Gastroesophageal sphincter (tissue), 4 donors: ENCODE measurements at regions not wholly inside any gene's neighbourhood (a gene's known extent, or its start where the extent isn't known, plus 50 kb on each side); places are given as distances from the start of the nearest gene placed in this dataset.

ENCODE experiments used
- ATAC-seq: fragments of 150-250 bp; one replicate; pipeline ENCODE4 v1.9.1; 2016; ENCODE audit warnings: mild to moderate bottlenecking, moderate library complexity
- H3K27ac ChIP-seq, 4 donors: fragments of 200-600 bp; sonication (generic) in 3 of 4; 1 replicate in 3 of 4; 2 replicates in 1 of 4; pipeline ENCODE4 v1.5.1; 2016 to 2019
- H3K27me3 ChIP-seq: fragments of 200-600 bp; sonication (generic); one replicate; pipeline ENCODE4 v1.5.1; 2019
- H3K36me3 ChIP-seq, 2 donors: fragments of 200-600 bp; sonication (generic); one replicate each; pipeline ENCODE4 v1.5.1; 2019; ENCODE audit warnings: control low read depth in 1 of 2
- H3K4me1 ChIP-seq, 3 donors: fragments of 200-600 bp; sonication (generic); 1 replicate in 2 of 3; 2 replicates in 1 of 3; pipeline ENCODE4 v1.5.1; 2016 to 2019; ENCODE audit warnings: control low read depth in 2 of 3
- H3K4me3 ChIP-seq, 2 donors: fragments of 200-600 bp; sonication (generic); one replicate each; pipeline ENCODE4 v1.5.1; 2019; ENCODE audit warnings: mild to moderate bottlenecking in 1 of 2, moderate library complexity in 1 of 2
- H3K9me3 ChIP-seq, 3 donors: fragments of 200-600 bp; sonication (generic); one replicate each; pipeline ENCODE4 v1.5.1; 2017 to 2019; ENCODE audit warnings: control low read depth in 2 of 3
- CTCF ChIP-seq, 4 experiments: fragments of 200-600 bp in 2 of 4; fragments of 450-650 bp in 2 of 4; sonication (generic) in 1 of 4; IDR thresholded peaks; one replicate each; pipeline ENCODE4 v1.5.1; 2017 to 2019; ENCODE audit warnings: antibody characterized with exemption in 4 of 4, mild to moderate bottlenecking in 2 of 4, moderate library complexity in 2 of 4
- EP300 ChIP-seq: sonication (generic); formaldehyde crosslinking; IDR thresholded peaks from one replicate; pipeline ENCODE4 v1.6.1; 2017; ENCODE audit warnings: antibody characterized with exemption, mild to moderate bottlenecking
- POLR2A ChIP-seq, 2 donors: fragments of 450-650 bp; IDR thresholded peaks; one replicate each; pipeline ENCODE4 v1.6.1; 2017; ENCODE audit warnings: antibody characterized with exemption in 2 of 2, mild to moderate bottlenecking in 2 of 2, moderate library complexity in 1 of 2
- POLR2AphosphoS5 ChIP-seq: sonication (generic); formaldehyde crosslinking; IDR thresholded peaks from one replicate; pipeline ENCODE4 v1.6.1; 2017; ENCODE audit warnings: antibody characterized with exemption
- WGBS, 2 donors: methylation state at CpG; one replicate each; pipeline ENCODE4 v1.1.5; 2018; ENCODE audit warnings: low coverage in 1 of 2; 5-methylcytosine and 5-hydroxymethylcytosine counted together

- Histone ChIP-seq H3K4me3 (peak overlapping the region in 1 of 2 donors; percentile 43), H3K27ac (no peak overlapping the region), H3K27me3 (peaks cover 56% of the 10 kb centered on the region), H3K4me1 (peaks cover 0 to 16% (median 5%) of the 10 kb centered on the region in 3 donors), H3K9me3 (no peaks in the 10 kb centered on the region), H3K36me3 (no peaks in the 10 kb centered on the region)
- 0% methylated on average over 10 of the region's 28 CpGs; no CpG with 5 or more reads in 1 of the 2 donors for WGBS, 2 donors
- no peak for ATAC-seq
- TF ChIP-seq EP300 (no peak), POLR2AphosphoS5 (no peak), CTCF (IDR thresholded peaks at IDR 0.05) (no peak), POLR2A (IDR thresholded peaks at IDR 0.05) (no peak)
Observed at GRCh38 chr2:58427572-58428095, 186.5 kb upstream of the FANCL start.

- TF ChIP-seq POLR2A (IDR thresholded peaks at IDR 0.05) (no peak), CTCF (IDR thresholded peaks at IDR 0.05) (no peak), POLR2AphosphoS5 (no peak), EP300 (no peak)
- Histone ChIP-seq H3K36me3 (no peaks in the 10 kb centered on the region), H3K9me3 (no peaks in the 10 kb centered on the region), H3K4me3 (no peak overlapping the region), H3K27ac (no peak overlapping the region), H3K27me3 (peaks cover 56% of the 10 kb centered on the region), H3K4me1 (peaks cover 0 to 16% (median 5%) of the 10 kb centered on the region in 3 donors)
- WGBS, 2 donors: 91 to 100% methylated on average over 1 of the region's 1 CpG
- no peak for ATAC-seq
Observed at GRCh38 chr2:58425368-58425767, 184.2 kb upstream of the FANCL start.

GRCh38 chr2:58419983-58420382 is 178.9 kb upstream of the FANCL start:
- Histone ChIP-seq H3K27ac (no peak overlapping the region), H3K27me3 (peaks cover 12% of the 10 kb centered on the region), H3K4me1 (no peaks in the 10 kb centered on the region), H3K9me3 (no peaks in the 10 kb centered on the region), H3K4me3 (no peak overlapping the region), H3K36me3 (no peaks in the 10 kb centered on the region)
- ATAC-seq: no peak
- WGBS, 2 donors: 66% methylated on average over 2 of the region's 2 CpGs; no CpG with 5 or more reads in 1 of the 2 donors
- TF ChIP-seq EP300 (no peak), POLR2AphosphoS5 (no peak), POLR2A (IDR thresholded peaks at IDR 0.05) (no peak), CTCF (IDR thresholded peaks at IDR 0.05) (no peak)

- no peak for TF ChIP-seq CTCF (IDR thresholded peaks at IDR 0.05)
- H3K9me3 ChIP-seq: no peaks in the 10 kb centered on the region
- H3K27me3 ChIP-seq: no peaks in the 10 kb centered on the region
- no peaks in the 10 kb centered on the region for H3K4me1 ChIP-seq
- H3K4me3 ChIP-seq: no peak overlapping the region
- no peak overlapping the region for H3K27ac ChIP-seq
- H3K36me3 ChIP-seq: no peaks in the 10 kb centered on the region
- 90% methylated on average over 2 to 3 of the region's 3 CpGs for WGBS, 2 donors
- no peak for ATAC-seq
Observed at GRCh38 chr2:58416696-58417095, 175.6 kb upstream of the FANCL start.

- 69 to 77% methylated on average over 2 of the region's 2 CpGs for WGBS, 2 donors
- no peaks in the 10 kb centered on the region for H3K9me3 ChIP-seq
- H3K4me1 ChIP-seq: no peaks in the 10 kb centered on the region
- no peak overlapping the region for H3K27ac ChIP-seq
- no peak for TF ChIP-seq POLR2AphosphoS5
- no peak for TF ChIP-seq CTCF (IDR thresholded peaks at IDR 0.05)
- TF ChIP-seq POLR2A (IDR thresholded peaks at IDR 0.05): no peak
- no peak for TF ChIP-seq EP300
- H3K36me3 ChIP-seq: no peaks in the 10 kb centered on the region
- no peaks in the 10 kb centered on the region for H3K27me3 ChIP-seq
- H3K4me3 ChIP-seq: no peak overlapping the region
- no peak for ATAC-seq
Observed at GRCh38 chr2:58414506-58414905, 173.4 kb upstream of the FANCL start.
